IPS-NIHi11 (cell line): ENCODE measurements at regions not wholly inside any gene's neighbourhood (a gene's known extent, or its start where the extent isn't known, plus 50 kb on each side); places are given as distances from the start of the nearest gene placed in this dataset.
"Not testable (repeated sequence)": the region's sequence is repeated elsewhere in the genome, so short reads cannot be mapped to it uniquely, and the experiment has no call there.

ENCODE experiments used
- DNase-seq: peaks from one replicate; pipeline ENCODE4 v3.0.0; 2012; ENCODE audit warnings: mixed read lengths, low spot score

DNA sequence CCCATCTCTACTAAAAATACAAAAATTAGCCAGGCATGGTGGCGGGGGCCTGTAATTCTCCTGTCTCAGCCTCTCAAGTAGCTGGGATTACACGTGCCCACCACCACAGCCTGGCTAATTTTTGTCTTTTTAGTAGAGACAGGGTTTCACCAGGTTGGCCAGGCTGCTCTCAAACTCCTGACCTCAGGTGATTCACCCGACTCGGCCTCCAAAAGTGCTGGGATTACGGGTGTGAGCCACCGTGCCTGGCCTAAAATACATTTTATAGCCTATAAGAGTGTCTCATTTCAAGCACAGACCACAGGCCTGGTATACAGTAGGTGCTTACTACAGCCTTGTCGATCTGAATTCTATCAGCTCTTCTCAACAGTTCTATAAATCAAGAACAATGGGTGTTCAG is 139.5 kb upstream of the USP29 start:
- DNase-seq: not testable (repeated sequence)

DNA sequence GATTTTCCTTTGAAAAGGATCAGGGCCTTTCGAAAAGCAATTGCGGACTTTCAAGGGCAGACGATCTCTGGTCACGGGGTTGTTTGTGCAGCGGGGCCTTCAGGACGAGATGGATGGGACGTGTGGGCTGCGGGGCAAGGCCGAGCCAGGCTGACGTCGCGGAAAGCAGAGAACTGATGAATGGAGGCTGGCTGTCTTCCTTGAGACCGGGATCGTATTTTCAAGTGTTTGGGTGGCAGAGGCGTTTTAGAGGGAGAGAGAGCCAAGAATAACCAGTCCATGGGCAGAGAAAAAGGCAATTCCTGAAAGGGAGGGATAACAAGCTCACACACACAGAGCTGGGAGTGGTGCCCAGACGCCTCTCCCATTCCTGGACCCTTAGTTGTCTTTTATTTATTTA is 138.9 kb upstream of the USP29 start:
- no peak for DNase-seq

DNA sequence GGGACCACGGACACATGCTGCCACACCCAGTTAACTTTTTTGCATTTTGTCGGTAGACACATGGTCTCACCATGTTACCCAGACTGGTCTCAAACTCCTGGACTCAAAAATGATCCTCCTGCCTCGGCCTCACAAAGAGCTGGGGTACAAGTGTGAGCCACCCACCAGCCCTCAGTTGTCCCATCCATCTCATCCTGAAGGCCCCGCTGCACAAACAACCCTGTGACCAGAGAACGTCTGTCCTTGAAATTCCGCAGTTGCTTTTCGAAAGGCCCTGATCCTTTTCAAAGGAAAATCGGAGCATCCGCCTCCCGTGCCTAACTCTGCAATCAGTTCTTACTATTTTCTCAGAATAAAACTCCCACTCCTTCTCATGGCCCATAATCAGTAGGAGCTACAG is 138.3 kb upstream of the USP29 start:
- DNase-seq: not testable (repeated sequence)

DNA sequence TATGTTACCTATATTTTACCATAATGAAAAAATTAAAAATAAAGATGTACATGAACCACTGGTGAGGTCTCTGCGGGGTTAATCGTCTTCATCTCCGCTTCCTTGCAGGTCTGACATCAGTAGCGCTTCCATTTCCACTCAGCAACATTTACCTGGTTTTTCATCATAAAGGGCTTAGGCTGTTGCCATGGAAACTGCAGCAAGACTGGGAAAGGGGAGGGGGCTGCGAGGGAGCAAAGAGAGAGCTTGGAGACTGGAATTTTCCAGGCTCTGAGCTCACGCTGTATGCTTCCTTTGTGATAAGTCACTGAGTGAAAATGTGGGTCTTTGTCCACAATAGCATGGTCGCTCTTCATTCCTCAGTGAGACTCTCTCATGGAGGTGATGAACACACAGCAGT is 136.6 kb upstream of the USP29 start:
- DNase-seq: no peak

DNA sequence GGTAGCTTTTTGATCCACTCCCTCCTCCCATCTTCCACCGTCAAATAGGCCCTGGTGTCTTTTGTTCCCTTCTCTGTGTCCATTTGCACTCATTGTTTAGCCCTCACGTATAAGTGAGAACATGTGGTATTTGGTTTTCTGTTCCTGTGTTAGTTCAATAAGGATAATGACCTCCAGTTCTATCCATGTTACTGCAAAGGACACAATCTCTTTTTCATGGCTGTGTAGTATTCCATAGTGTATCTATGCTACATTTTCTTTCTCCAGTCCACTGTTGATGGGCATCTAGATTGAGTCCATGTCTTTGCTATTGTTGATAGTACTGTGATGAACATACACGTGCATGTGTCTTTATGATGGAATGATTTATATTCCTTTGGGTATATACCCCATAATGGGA is 136.0 kb upstream of the USP29 start:
- DNase-seq: no peak

DNA sequence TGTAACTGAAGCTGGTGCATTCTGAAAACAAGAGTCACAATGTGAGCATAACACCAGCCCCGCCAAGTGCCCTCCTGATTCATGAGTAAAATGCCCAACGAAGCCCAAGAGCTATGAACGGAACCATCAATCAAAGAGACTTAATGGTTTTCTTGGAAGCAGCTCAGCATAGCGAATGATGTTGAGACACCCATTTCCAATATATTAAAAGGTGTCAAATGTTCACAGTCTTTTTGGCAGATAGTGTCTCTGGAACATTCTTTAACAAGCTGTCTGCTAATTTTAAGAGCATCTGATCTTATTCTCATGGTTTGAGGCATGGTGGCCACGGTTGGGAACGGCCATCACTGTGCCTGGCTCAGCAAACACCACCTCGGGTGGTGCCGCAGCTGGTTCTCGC is 133.4 kb upstream of the USP29 start:
- no peak for DNase-seq

DNA sequence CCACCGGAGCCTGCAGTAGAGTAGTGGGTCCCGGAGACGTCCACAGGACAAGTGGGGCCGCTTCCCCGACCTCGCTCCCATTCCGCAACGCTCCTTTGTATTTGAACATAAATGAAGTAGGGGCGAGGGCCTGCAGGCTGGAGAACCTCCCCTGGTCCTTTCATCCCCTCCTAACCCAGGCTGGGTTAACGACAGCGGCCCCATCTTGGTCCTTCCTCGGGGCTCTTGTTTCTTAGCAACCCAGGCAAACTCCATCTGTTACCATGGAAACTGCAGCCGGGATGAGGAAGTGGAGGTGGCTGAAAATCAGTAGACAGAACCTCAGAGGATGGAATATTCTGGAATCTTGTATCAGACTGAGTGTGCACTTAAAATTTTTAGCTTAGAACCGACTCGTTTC is 132.6 kb upstream of the USP29 start:
- no peak for DNase-seq

DNA sequence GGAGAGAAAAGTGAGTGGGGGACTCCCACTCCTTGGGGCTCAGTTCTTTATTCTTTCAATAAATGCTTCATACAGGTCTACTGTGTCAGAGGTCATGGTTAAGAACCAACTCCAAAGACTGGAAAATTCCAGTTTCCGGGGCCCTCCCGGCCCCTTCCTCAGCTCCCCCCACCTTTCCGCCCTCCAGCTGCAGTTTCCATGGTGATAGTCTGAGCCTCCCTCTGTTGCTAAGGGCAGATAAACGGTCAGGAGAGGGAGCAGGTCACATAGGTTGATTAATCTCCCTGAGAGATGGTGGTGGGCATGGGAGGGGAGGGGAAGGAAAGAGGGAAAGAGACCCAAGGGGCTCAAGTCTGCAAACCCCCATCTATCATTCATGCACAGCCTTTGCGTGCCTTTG is 131.5 kb upstream of the USP29 start:
- DNase-seq: no peak

DNA sequence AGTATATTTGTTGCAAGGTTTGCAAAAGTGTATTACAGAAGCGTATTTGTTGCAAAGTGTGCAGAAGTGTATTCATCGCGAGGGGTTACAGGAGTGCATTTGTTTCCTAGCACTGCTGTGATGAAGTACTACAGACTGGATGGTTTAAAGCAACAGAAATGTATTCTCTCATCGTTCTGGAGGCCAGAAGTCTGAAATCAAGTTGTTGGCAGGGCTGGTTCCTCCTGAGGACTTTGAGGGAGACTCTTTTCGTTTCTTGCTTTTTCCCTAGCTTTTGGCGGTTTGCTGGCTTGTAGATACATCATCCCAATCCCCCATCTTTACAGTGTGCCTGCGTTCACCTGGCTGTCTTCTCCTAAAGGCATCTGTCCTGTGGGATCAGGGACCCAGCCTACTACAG is 127.9 kb upstream of the USP29 start:
- DNase-seq: no peak

DNA sequence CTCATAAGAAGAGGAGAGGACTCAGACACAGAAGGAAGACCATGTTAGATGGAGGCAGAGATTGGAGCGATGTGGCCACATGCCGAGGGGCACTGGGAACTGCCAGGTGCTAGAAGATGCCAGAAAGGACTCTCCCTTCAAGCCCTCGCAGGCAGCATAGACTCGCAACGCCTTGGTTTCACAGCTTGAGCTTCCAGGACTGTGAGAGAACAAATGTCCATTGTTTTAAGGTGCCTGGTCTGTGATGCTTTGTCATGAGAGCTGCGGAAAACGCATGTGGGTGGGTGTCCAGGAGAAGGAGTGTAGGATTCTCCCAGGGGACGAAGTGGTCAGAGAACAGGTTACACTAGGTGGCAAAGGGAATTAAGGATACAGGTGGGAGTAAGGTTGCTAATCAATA is 125.9 kb upstream of the USP29 start:
- no peak for DNase-seq

DNA sequence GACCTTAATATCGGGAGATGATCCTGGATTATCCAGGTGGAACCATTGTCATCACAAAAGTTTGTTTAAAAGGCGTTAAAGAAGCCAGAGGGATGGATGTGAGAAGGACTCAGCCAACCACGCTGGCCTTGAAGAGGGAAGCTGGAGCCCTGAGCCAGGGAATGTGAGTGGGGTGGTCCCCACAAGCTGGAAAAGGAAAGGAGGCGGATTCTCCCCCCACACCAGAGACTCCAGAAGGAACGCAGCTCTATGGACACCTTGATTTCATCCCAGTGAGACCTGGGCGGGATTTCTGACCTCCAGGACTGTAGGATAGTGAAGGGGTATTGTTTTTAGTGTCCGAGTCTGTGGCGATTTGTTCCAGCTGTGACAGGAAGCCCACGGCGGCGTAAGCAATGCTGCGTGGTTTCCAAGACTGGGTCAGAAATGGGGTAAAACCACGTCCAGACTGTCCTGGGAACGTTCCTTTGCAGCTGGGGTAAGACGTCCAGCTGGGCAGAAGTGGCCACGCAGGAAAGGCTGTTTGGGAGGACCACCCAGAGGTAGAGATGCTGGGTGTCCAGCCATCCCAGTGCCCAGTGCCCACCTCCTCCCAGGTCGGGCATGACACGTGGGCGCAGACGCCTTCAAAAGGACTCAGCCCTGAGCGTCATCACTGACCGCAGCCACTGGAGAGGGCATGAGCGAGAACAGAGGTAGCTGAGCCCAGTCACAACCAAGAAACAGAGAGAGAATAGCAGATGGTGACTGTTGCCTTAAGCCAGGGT is 125.4 kb upstream of the USP29 start:
- no peak for DNase-seq

DNA sequence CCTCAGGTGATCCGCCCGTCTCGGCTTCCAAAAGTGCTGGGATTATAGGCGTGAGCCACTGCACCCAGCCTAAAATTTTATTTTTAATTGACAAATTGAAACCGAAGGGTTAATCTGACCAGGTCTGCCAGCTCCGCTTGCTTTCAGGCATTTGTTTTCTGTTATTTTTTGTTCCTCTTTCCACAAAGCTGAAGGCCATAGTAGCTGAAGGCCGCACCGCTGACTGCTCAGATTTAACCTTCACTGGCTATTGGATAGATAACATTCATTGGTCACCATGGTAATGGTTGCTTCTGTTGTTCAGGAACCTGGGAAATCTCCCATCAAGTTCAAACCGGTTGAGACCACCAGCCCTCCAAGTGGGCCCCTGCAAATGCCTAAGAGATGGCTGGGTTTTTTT is 124.5 kb upstream of the USP29 start:
- DNase-seq: no peak

DNA sequence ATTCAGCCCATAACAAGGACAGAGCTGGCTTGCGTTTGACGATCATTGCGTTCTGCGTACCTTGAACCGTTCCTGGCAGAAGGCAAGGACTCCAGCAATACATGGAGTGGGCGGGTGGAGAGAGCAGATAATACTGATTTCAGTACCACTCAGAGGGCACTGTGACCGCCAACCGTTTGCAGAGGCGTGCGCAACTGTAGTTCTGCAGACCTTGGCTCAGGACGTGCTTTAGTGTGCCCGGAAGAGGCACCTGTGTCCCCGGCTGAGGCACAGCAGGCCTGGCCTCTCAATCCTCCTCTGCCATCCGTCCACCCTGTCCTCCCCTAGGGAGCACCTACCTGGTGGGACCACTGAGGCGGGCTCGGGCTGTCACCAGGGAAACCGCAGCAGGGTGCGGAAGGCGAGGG is 117.6 kb upstream of the USP29 start:
- no peak for DNase-seq

DNA sequence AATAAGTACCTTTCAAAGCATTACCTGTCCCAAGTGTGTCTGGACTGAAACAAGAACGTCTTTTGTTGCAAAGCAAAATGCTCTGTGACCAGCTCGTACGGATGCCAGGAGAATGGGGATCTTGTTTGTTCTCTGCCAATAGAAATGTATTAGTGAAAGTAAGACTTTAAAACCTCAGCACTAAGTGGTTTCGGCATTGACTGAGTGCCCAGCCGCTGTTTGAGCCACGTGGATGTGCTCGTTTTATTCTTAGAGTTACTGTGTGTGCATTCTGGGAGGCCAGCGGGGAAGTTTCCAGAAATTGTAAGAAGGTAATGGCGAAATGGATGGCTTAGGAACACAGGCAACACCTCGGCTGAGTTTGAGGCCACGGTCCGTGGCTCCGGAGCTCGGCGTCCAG is 117.1 kb upstream of the USP29 start:
- DNase-seq: no peak

DNA sequence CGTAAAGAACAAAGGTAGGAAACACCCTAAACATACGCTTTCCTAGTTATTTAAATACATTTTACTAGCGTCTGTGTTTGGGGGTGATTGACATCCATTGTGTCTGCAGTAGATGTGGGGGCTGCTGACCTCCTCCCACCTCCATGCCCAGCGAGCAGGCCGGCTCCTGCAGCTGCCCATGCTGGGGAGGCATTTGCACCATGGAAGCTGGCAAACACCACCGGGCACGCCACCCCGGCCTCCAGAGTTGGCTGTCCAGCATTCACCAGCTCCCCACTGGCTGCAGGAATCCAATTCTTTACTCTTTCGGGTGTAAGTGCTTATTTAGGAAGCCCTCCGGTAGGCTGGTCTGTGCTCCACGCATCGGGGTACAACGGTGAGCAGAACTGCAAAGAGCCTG is 115.4 kb upstream of the USP29 start:
- no peak for DNase-seq

DNA sequence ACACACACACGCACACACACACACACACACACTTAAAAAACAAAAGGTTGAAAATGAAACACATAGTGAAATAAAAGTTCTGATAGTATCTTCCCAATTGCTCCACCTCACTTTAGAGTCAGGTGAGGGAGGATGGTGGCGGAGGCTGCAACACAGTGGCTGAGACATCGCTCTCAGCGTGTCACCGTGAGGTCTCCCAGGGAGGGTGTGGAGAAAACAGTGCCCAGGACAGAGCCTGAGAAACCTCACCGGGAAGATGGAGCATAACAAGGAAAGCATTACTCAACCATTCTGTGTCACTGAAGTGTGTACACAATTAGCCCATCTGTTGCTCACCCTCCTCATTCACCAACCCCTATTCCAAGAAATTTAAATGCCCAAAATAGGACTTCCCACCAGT is 111.4 kb upstream of the USP29 start:
- no peak for DNase-seq

DNA sequence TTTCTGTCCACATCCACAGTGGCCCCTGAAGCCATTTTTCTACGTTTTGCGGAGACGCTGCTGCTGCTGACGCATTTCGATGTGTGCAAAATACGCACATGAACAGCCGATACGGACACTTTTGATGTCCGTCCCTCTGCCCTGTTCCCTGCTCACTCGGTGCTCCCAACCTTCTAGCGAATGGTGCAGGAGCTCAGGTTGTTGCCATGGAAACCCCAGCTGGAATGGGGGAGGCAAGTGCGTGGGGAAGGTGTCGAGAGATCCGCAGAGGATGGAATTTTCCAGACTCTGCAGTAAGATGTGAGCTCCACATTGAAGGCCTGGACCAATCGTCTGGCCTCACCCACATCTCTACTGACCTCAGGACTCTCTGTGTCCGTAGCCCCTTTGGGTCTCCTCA is 109.2 kb upstream of the USP29 start:
- DNase-seq: no peak

DNA sequence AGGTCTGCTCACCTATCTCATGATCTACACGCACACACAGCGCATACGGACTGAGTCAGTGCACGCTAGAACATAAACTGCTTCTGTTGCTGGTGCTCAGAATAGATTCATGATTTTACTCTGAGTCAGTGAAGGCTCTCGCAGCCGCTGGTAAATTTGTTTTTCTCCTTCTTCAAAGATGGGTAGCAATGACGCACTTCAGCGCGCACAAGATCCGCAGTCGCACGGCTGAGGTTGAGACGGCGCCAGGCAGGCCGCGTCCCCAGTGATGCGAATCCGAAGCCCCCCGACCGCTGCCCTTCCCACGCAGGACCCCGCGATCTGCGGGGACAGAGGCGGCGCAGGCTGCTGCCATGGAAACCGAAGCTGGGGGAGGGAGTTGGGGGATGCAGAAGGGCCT is 103.7 kb upstream of the USP29 start:
- no peak for DNase-seq

DNA sequence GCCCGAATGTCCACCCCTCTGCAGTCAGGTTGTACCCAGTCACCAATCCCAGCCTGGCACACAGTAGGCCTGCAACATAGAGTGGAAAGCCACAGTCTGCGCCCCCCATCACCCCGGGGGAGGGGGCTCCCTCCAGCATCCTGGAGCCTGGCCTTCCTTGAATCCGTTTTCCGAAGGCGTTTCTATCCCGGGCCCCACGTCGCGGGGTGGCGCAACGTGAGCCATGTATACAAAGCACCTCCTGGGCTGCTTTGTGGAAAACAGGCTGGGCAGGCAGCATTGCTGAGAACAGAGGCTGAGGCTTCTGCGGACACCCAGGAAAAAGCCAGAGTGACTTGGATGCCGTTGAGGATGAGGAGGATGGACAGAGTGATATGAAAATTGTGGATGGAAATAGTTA is 103.3 kb upstream of the USP29 start:
- DNase-seq: no peak

DNA sequence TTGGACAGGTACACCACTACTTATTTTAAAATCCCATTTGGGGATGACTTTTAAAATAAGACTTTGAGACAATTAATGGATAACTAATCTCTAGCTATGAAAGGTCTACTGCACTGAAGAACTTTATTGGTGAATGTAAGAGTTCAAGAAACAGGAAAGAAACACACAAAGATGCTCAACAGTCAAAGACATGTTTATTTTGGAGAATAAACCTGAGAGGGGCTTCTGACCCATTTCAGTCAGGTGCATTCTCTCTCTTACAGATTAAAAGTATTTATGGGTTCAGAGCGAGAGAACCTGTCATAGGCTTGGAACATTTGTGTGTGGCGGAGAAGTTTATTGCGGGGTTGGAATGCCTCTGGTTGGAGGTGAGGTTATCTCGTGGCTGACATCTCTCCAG is 94.3 kb upstream of the USP29 start:
- DNase-seq: no peak

DNA sequence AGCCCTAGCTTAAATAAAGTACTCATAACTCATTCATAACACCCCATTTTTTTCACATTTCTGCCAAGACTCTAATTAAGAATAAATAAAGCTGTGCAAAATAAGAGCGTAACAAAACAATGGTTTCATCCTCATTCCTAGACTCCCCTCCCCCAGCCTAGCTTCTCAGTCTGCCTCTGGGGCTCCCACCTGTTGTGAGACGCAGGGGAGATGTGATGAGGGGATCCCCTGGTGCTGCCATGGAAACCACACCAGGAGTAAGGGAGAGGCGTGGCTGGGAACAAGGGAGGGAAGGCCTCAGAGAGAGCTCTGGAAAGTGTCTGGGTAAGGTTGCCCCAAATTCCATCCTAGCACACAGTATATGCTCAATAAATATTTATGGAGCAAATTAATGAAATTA is 93.3 kb upstream of the USP29 start:
- DNase-seq: no peak

DNA sequence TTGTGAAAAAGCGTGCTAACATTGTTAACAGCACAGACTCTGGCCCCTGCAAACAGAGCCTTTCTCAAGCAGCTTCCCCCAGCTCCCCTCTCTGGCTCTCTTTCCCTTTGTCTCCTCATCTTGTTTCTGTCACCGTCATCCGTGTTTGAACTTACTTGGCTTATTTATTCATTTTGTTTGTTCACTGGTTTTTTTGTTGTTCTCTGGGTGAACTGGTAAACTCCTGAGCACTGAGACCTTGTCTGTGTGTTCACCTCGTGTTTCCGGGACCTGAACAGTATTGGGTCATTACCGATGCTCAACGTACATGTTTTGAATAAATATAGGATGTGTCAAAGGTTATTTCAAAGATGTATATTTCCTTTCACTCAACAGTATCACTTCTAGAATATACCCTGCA is 92.4 kb upstream of the USP29 start:
- DNase-seq: no peak

DNA sequence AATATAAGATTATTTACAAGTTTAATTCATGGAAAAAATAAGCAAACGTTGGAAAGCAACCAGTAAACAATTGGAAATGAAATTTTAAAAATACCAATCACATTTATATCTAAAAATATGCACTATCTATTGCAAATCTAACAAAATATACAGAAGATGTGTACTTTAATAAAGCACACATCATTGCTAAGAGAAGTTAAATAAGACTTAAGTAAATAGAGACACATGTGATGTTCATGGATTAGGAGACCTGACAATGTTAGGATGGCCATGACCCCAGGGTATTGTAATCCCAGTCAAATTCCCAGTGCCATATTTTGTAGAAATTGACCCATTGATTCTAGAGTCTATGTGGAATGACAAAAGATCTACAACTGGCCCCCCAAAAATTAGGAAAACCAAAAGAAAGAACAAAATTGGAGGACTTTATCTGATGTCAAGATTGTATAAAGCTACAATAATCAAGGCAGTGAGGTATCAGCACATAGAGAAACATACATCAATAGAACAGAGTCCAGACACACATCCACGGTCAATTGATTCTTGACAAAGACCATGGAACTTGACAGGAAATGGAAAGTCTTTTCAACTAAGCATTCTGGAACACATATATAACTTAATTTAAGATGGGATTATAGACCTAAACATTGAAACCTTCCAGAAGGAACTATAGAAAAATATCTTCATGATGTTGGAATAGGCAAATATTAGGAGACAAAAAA is 90.8 kb upstream of the USP29 start:
- no peak for DNase-seq

DNA sequence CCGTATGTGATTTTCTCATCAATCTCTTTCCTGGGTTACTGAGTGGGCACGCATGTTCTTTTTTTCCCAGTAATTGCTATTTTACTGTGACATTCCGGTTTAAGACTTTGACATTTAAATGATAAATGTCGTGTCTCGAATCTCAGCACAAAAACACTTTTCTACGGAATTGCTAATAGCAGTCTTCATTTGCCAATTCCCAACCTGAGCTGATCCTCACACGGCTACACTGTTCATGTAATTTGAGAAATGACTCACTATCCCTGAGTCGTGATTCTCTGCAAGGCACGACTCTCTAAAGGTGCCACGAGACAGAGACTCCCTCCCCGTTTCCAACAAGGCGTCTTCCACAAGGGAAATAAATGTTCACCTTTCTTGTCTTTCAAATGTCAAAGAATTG is 88.7 kb upstream of the USP29 start:
- DNase-seq: no peak
